Activated naive CD4-positive, alpha-beta T cell treated with anti-CD3 and anti-CD28 coated beads for 36 hours (primary cell): ENCODE measurements at regions not wholly inside any gene's neighbourhood (a gene's known extent, or its start where the extent isn't known, plus 50 kb on each side); places are given as distances from the start of the nearest gene placed in this dataset.

ENCODE experiments used
- CTCF ChIA-PET: fragments of 350-600 bp; sonication (Branson Sonifier 250); formaldehyde crosslinking; loops from one replicate; lab custom pipeline; 2021; ENCODE audit warnings: antibody characterized with exemption; lab: Charles Lee
- DNase-seq: peaks from one replicate; pipeline ENCODE4 v3.0.0-alpha.2; 2020
- H3K27ac Mint-ChIP-seq: one replicate; pipeline ENCODE4 v1.8.0; 2021; ENCODE audit warnings: mild to moderate bottlenecking, mixed read lengths
- H3K27me3 Mint-ChIP-seq: one replicate; pipeline ENCODE4 v1.8.0; 2021; ENCODE audit warnings: low read depth, mixed read lengths
- H3K36me3 Mint-ChIP-seq: one replicate; pipeline ENCODE4 v1.8.0; 2021; ENCODE audit warnings: low read depth, mixed read lengths
- H3K4me1 Mint-ChIP-seq: one replicate; pipeline ENCODE4 v1.8.0; 2021; ENCODE audit warnings: low read depth, mixed read lengths
- H3K4me3 Mint-ChIP-seq: one replicate; pipeline ENCODE4 v1.8.0; 2021; ENCODE audit warnings: mild to moderate bottlenecking, moderate library complexity, mixed read lengths
- H3K9me3 Mint-ChIP-seq: one replicate; pipeline ENCODE4 v1.8.0; 2021; ENCODE audit warnings: mixed read lengths
- intact Hi-C: fragments of 100-400 bp; cut with micrococcal nuclease; formaldehyde crosslinking; loops from one replicate; pipeline ENCODE4 v1.15.1; 2023

- Mint-ChIP-seq H3K27me3 (no peaks in the 10 kb centered on the region), H3K36me3 (no peaks in the 10 kb centered on the region), H3K4me3 (no peak overlapping the region), H3K9me3 (no peaks in the 10 kb centered on the region), H3K4me1 (no peaks in the 10 kb centered on the region), H3K27ac (no peak overlapping the region)
- CTCF ChIA-PET, result interaction anchor here (0.6 kb wide), 1 partner anchor 135 kb away, joined by 5 read pairs; no protein-coding TSS in a partner anchor
- DNase-seq, result no peak
- intact Hi-C loops, result no loop called here
Measured at GRCh38 chr3:104805042-104805441, 561.7 kb upstream of the ALCAM start.

GRCh38 chr3:104805508-104805907 lies 561.2 kb upstream of the ALCAM start:
- H3K4me3 Mint-ChIP-seq, result no peak overlapping the region
- H3K27me3 Mint-ChIP-seq, result no peaks in the 10 kb centered on the region
- H3K4me1 Mint-ChIP-seq, result no peaks in the 10 kb centered on the region
- H3K36me3 Mint-ChIP-seq, result no peaks in the 10 kb centered on the region
- DNase-seq, result no peak
- CTCF ChIA-PET, result no interaction called here
- no peak overlapping the region for H3K27ac Mint-ChIP-seq
- H3K9me3 Mint-ChIP-seq, result no peaks in the 10 kb centered on the region
- intact Hi-C loops, result no loop called here

DNA sequence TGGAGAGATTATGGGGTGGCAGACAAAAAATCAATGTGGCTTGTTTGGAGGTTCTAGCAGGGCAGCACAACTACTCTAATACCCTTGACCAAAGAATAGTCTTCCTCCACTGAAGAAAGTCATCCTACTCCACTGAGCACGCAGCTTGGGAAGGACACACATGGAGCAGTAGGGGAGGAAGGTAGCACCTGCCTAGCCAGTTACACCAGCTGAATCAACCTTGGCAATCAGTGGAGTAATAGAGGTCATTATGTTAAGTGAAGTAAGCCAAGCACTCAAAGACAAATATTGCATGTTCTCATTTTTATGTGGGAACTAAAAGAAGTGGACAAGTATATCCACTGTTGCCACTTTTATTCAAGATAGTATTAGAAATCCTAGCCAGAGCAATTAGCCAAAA lies 555.8 kb upstream of the ALCAM start:
- intact Hi-C loops, result no loop called here
- no peaks in the 10 kb centered on the region for H3K4me1 Mint-ChIP-seq
- CTCF ChIA-PET, result no interaction called here
- no peaks in the 10 kb centered on the region for H3K27me3 Mint-ChIP-seq
- no peaks in the 10 kb centered on the region for H3K36me3 Mint-ChIP-seq
- no peaks in the 10 kb centered on the region for H3K9me3 Mint-ChIP-seq
- no peak for DNase-seq
- H3K4me3 Mint-ChIP-seq, result no peak overlapping the region
- no peak overlapping the region for H3K27ac Mint-ChIP-seq

DNA sequence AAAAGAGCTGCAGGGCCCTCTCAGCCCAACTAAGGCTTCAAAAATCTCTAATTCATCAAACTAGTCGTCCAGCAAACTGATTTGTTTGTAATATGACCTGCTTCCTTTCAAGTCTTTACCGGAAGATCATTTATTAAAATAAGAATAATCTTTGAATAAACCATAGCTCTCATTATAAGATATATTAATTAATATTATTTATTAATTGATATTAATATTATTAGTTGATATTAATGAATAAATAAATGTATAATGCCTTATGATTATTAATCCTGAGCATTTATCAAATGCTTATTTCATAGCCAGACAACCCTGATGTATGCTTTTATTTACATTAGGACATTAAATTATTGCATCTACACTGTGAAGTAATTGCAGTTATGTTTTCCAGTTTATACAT lies 550.7 kb upstream of the ALCAM start:
- intact Hi-C loops, result no loop called here
- H3K4me1 Mint-ChIP-seq, result no peaks in the 10 kb centered on the region
- CTCF ChIA-PET, result no interaction called here
- peaks cover 4% of the 10 kb centered on the region for H3K9me3 Mint-ChIP-seq
- no peaks in the 10 kb centered on the region for H3K27me3 Mint-ChIP-seq
- no peak overlapping the region for H3K4me3 Mint-ChIP-seq
- DNase-seq, result no peak
- H3K27ac Mint-ChIP-seq, result no peak overlapping the region
- no peaks in the 10 kb centered on the region for H3K36me3 Mint-ChIP-seq

DNA sequence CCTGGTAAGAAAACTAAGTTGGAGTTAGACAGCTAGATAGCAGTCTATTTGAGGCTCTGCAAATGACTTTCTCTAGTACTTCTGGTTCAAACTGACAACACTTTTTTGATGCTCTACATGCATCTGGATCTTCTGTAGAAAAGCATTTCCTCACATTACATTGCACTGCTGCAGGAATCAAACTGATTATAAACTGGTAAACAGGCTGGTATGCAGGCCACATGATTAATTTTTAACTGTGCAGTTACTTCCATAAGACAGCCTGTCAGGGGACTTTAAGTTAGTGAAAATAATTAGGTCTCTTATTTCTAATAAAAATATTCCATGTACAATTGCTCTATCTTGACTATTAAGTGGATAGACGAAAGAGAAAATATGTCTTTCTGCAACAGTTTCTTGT lies 550.0 kb upstream of the ALCAM start:
- DNase-seq, result no peak
- no peaks in the 10 kb centered on the region for H3K4me1 Mint-ChIP-seq
- peaks cover 8% of the 10 kb centered on the region for H3K9me3 Mint-ChIP-seq
- CTCF ChIA-PET, result no interaction called here
- H3K27me3 Mint-ChIP-seq, result no peaks in the 10 kb centered on the region
- intact Hi-C loops, result no loop called here
- no peak overlapping the region for H3K4me3 Mint-ChIP-seq
- no peak overlapping the region for H3K27ac Mint-ChIP-seq
- H3K36me3 Mint-ChIP-seq, result no peaks in the 10 kb centered on the region

- CTCF ChIA-PET, result no interaction called here
Measured at GRCh38 chr3:104819333-104819732, 547.4 kb upstream of the ALCAM start.

DNA sequence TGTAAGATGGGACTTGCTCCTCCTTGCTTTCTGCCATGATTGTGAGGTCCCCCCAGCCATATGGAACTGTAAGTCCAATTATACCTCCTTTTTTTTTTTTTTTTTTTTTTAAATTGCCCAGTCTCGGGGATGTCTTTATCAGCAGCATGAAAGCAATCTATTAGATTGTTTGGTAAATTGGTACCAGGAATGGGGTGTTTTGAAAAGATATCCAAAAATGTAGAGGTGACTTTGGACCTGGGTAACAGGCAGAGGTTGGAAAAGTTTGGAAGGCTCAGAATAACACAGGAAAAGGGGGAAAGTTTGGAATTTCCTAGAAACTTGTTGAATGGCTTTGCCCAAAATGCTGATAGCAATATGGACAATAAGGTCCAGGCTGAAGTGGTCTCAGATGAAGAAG lies 545.8 kb upstream of the ALCAM start:
- H3K27ac Mint-ChIP-seq, result no peak overlapping the region
- DNase-seq, result no peak
- CTCF ChIA-PET, result no interaction called here
- H3K36me3 Mint-ChIP-seq, result no peaks in the 10 kb centered on the region
- H3K9me3 Mint-ChIP-seq, result peaks cover 8% of the 10 kb centered on the region
- H3K27me3 Mint-ChIP-seq, result peaks cover 3% of the 10 kb centered on the region
- intact Hi-C loops, result no loop called here
- no peak overlapping the region for H3K4me3 Mint-ChIP-seq
- H3K4me1 Mint-ChIP-seq, result no peaks in the 10 kb centered on the region

More at GRCh38 chr3:104819333-104819732, 547.4 kb upstream of the ALCAM start:
- Mint-ChIP-seq H3K27ac (no peak overlapping the region), H3K36me3 (no peaks in the 10 kb centered on the region), H3K4me1 (no peaks in the 10 kb centered on the region), H3K9me3 (peaks cover 8% of the 10 kb centered on the region), H3K27me3 (no peaks in the 10 kb centered on the region), H3K4me3 (no peak overlapping the region)
- DNase-seq, result no peak
- intact Hi-C loops, result no loop called here

GRCh38 chr3:104825116-104825515 lies 541.6 kb upstream of the ALCAM start:
- DNase-seq, result no peak
- intact Hi-C loops, result no loop called here
- H3K4me1 Mint-ChIP-seq, result no peaks in the 10 kb centered on the region
- no peaks in the 10 kb centered on the region for H3K36me3 Mint-ChIP-seq
- no peak overlapping the region for H3K27ac Mint-ChIP-seq
- no peak overlapping the region for H3K4me3 Mint-ChIP-seq
- peaks cover 3% of the 10 kb centered on the region for H3K27me3 Mint-ChIP-seq
- peaks cover 8% of the 10 kb centered on the region for H3K9me3 Mint-ChIP-seq
- CTCF ChIA-PET, result no interaction called here

GRCh38 chr3:104831071-104831470 lies 535.6 kb upstream of the ALCAM start:
- CTCF ChIA-PET, result no interaction called here
- no peaks in the 10 kb centered on the region for H3K36me3 Mint-ChIP-seq
- no peaks in the 10 kb centered on the region for H3K9me3 Mint-ChIP-seq
- no peaks in the 10 kb centered on the region for H3K4me1 Mint-ChIP-seq
- DNase-seq, result no peak
- intact Hi-C loops, result no loop called here
- no peak overlapping the region for H3K4me3 Mint-ChIP-seq
- H3K27me3 Mint-ChIP-seq, result no peaks in the 10 kb centered on the region
- H3K27ac Mint-ChIP-seq, result no peak overlapping the region

- no peaks in the 10 kb centered on the region for H3K27me3 Mint-ChIP-seq
- no peak overlapping the region for H3K4me3 Mint-ChIP-seq
- no peak overlapping the region for H3K27ac Mint-ChIP-seq
- CTCF ChIA-PET, result no interaction called here
- no peak for DNase-seq
- no peaks in the 10 kb centered on the region for H3K4me1 Mint-ChIP-seq
- intact Hi-C loops, result no loop called here
- no peaks in the 10 kb centered on the region for H3K36me3 Mint-ChIP-seq
- H3K9me3 Mint-ChIP-seq, result no peaks in the 10 kb centered on the region
Measured at GRCh38 chr3:104832530-104832929, 534.2 kb upstream of the ALCAM start.

DNA sequence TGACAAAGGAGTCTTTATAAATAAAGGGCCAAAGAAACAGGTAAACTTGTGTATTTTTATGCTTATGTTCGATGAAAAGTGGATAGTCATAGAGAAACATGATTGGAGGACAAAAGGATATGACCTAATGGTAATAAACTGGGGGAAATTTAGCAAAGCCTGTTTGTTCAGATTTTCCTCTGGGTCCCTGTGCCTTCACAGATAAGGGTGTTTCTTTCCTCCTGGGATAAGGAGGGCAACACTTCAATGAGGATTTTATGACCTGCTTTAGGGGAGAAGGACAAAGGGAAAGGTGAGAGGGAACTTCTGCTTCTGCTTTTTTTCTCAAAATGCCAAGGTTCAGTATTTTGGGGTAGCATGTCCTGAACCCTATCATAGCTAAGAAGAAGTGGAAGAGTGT lies 531.3 kb upstream of the ALCAM start:
- no peak overlapping the region for H3K4me3 Mint-ChIP-seq
- no peaks in the 10 kb centered on the region for H3K36me3 Mint-ChIP-seq
- DNase-seq, result no peak
- intact Hi-C loops, result no loop called here
- H3K4me1 Mint-ChIP-seq, result no peaks in the 10 kb centered on the region
- no peaks in the 10 kb centered on the region for H3K27me3 Mint-ChIP-seq
- H3K27ac Mint-ChIP-seq, result no peak overlapping the region
- CTCF ChIA-PET, result interaction anchor here (0.7 kb wide), 1 partner anchor 208 kb away, joined by 3 read pairs; no protein-coding TSS in a partner anchor
- no peaks in the 10 kb centered on the region for H3K9me3 Mint-ChIP-seq

GRCh38 chr3:104846270-104846669 lies 520.4 kb upstream of the ALCAM start:
- DNase-seq, result no peak
- H3K4me1 Mint-ChIP-seq, result no peaks in the 10 kb centered on the region
- H3K4me3 Mint-ChIP-seq, result no peak overlapping the region
- intact Hi-C loops, result no loop called here
- H3K27ac Mint-ChIP-seq, result no peak overlapping the region
- H3K27me3 Mint-ChIP-seq, result no peaks in the 10 kb centered on the region
- peaks cover 6% of the 10 kb centered on the region for H3K9me3 Mint-ChIP-seq
- CTCF ChIA-PET, result no interaction called here
- no peaks in the 10 kb centered on the region for H3K36me3 Mint-ChIP-seq

GRCh38 chr3:104849070-104849469 lies 517.6 kb upstream of the ALCAM start:
- intact Hi-C loops, result no loop called here
- DNase-seq, result no peak
- no peaks in the 10 kb centered on the region for H3K27me3 Mint-ChIP-seq
- H3K9me3 Mint-ChIP-seq, result peaks cover 6% of the 10 kb centered on the region
- CTCF ChIA-PET, result no interaction called here
- no peaks in the 10 kb centered on the region for H3K4me1 Mint-ChIP-seq
- H3K4me3 Mint-ChIP-seq, result no peak overlapping the region
- no peak overlapping the region for H3K27ac Mint-ChIP-seq
- no peaks in the 10 kb centered on the region for H3K36me3 Mint-ChIP-seq

- CTCF ChIA-PET, result no interaction called here
Measured at GRCh38 chr3:104854468-104854867, 512.2 kb upstream of the ALCAM start.

More at GRCh38 chr3:104854468-104854867, 512.2 kb upstream of the ALCAM start:
- Mint-ChIP-seq H3K27ac (no peak overlapping the region), H3K36me3 (no peaks in the 10 kb centered on the region), H3K9me3 (no peaks in the 10 kb centered on the region), H3K27me3 (no peaks in the 10 kb centered on the region), H3K4me3 (no peak overlapping the region), H3K4me1 (no peaks in the 10 kb centered on the region)
- DNase-seq, result no peak
- intact Hi-C loops, result no loop called here
